K562 (cell line): ENCODE measurements at regions not wholly inside any gene's neighbourhood (a gene's known extent, or its start where the extent isn't known, plus 50 kb on each side); places are given as distances from the start of the nearest gene placed in this dataset.

Source experiments
- CTCF ChIP-seq, 3 experiments: IDR thresholded peaks in 2 of 3; conservative IDR thresholded peaks in 1 of 3; 2 replicates each; pipeline ENCODE4 v1.5.1; 2011 to 2012; ENCODE audit warnings: low read length in 3 of 3, mild to moderate bottlenecking in 3 of 3, control low read depth in 2 of 3, improper control_type of control experiment in 1 of 3, inconsistent platforms in 1 of 3, low read depth in 1 of 3, mixed read lengths in 1 of 3, moderate library complexity in 1 of 3; ENCODE audit not compliant: insufficient read depth in 2 of 3
- EZH2 ChIP-seq: IDR thresholded peaks from 2 replicates; pipeline ENCODE4 v1.6.1; 2012; ENCODE audit warnings: low read depth, mild to moderate bottlenecking, inconsistent platforms, low read length, borderline replicate concordance
- FOS ChIP-seq: IDR thresholded peaks from 3 replicates; pipeline ENCODE4 v1.6.1; 2011; ENCODE audit not compliant: insufficient read length; ENCODE audit errors: extremely low read depth
- KAT2B ChIP-seq: IDR thresholded peaks from one replicate; pipeline ENCODE4 v1.6.1; 2012; ENCODE audit warnings: low read depth, mild to moderate bottlenecking, control low read depth, inconsistent platforms, low read length, moderate library complexity
- XRCC4 ChIP-seq: IDR thresholded peaks from one replicate; pipeline ENCODE4 v1.6.1; 2011; ENCODE audit not compliant: insufficient read depth, insufficient read length; ENCODE audit errors: extremely low read depth
- ZMIZ1 ChIP-seq, 2 experiments: fragments of 150-350 bp in 1 of 2; IDR thresholded peaks; 2 replicates each; pipeline ENCODE4 v1.6.1; 2012 to 2016; ENCODE audit warnings: low read depth in 2 of 2, low read length in 2 of 2, mild to moderate bottlenecking in 1 of 2, moderate library complexity in 1 of 2

GRCh38 chr4:152172146-152172545, 363.7 kb downstream of the FBXW7 start:
- no peak for TF ChIP-seq ZMIZ1 (IDR thresholded peaks at IDR 0.05; ENCODE audit: low read depth in 2 of 2, low read length in 2 of 2)
- TF ChIP-seq EZH2, result no peak
- no peak for TF ChIP-seq CTCF (IDR thresholded peaks at IDR 0.05 in 2 of 3, conservative IDR thresholded peaks at IDR 0.05 in 1 of 3; ENCODE audit: insufficient read depth in 2 of 3, low read depth in 1 of 3, low read length in 3 of 3)
- TF ChIP-seq FOS, result no peak
- TF ChIP-seq KAT2B, result no peak
- TF ChIP-seq XRCC4, result no peak
